Caco-2 (cell line): ENCODE measurements at regions not wholly inside any gene's neighbourhood (a gene's known extent, or its start where the extent isn't known, plus 50 kb on each side); places are given as distances from the start of the nearest gene placed in this dataset.

ENCODE experiments used
- BruUV-seq: library from RNA; stranded (reverse); fragments of 400-500 nt; replicated peaks from 2 replicates; lab custom pipeline; 2021; lab: Mats Ljungman, UMichigan
- CTCF ChIA-PET: fragments of 300-600 bp; sonication (Branson Sonifier 250); formaldehyde crosslinking; loops from one replicate; lab custom pipeline; 2022; ENCODE audit warnings: antibody characterized with exemption; lab: Charles Lee
- POLR2A ChIA-PET: fragments of 300-600 bp; sonication (Branson Sonifier 250); formaldehyde crosslinking; loops from one replicate; lab custom pipeline; 2022; ENCODE audit warnings: antibody characterized with exemption; lab: Charles Lee
- DNase-seq, 2 experiments: peaks; one replicate each; pipeline versions ENCODE4 v3.0.0 to v3.0.0-alpha.2; 2020 to 2022
- H3K27me3 ChIP-seq: replicated peaks from 2 replicates; pipeline ENCODE4 v1.6.0; 2011; ENCODE audit warnings: low read length; ENCODE audit not compliant: control insufficient read depth, insufficient read depth
- H3K36me3 ChIP-seq: 2 replicates; pipeline ENCODE4 v1.5.1; 2011; ENCODE audit warnings: low read length; ENCODE audit not compliant: control insufficient read depth, insufficient read depth
- H3K4me1 ChIP-seq: fragments of 250-450 bp; sonication (Bioruptor Pico); 2 replicates; pipeline ENCODE4 v1.5.1; 2020; ENCODE audit warnings: mild to moderate bottlenecking
- H3K4me3 ChIP-seq: 2 replicates; pipeline ENCODE4 v1.5.1; 2011; ENCODE audit warnings: low read depth, mild to moderate bottlenecking, control low read depth, low read length
- H3K9me3 ChIP-seq: fragments of 250-450 bp; sonication (Bioruptor Pico); 2 replicates; pipeline ENCODE4 v1.5.1; 2020; ENCODE audit warnings: mild to moderate bottlenecking, moderate library complexity
- H3K27ac Mint-ChIP-seq: one replicate; pipeline ENCODE4 v1.8.0; 2022; ENCODE audit warnings: mixed read lengths; ENCODE audit not compliant: unreplicated experiment
- H3K27me3 Mint-ChIP-seq: one replicate; pipeline ENCODE4 v1.8.0; 2022; ENCODE audit warnings: mixed read lengths; ENCODE audit not compliant: insufficient read depth, unreplicated experiment
- H3K36me3 Mint-ChIP-seq: one replicate; pipeline ENCODE4 v1.8.0; 2022; ENCODE audit warnings: mild to moderate bottlenecking, mixed read lengths; ENCODE audit not compliant: insufficient read depth, unreplicated experiment
- H3K4me1 Mint-ChIP-seq: one replicate; pipeline ENCODE4 v1.8.0; 2022; ENCODE audit warnings: low read depth, mixed read lengths; ENCODE audit not compliant: unreplicated experiment
- H3K4me3 Mint-ChIP-seq: one replicate; pipeline ENCODE4 v1.8.0; 2022; ENCODE audit warnings: mild to moderate bottlenecking, moderate library complexity, mixed read lengths; ENCODE audit not compliant: unreplicated experiment
- H3K9me3 Mint-ChIP-seq: one replicate; pipeline ENCODE4 v1.8.0; 2022; ENCODE audit warnings: mixed read lengths; ENCODE audit not compliant: unreplicated experiment
- CTCF ChIP-seq, 2 experiments: fragments of 200-600 bp in 1 of 2; IDR thresholded peaks; 1 replicate in 1 of 2; 2 replicates in 1 of 2; pipeline versions ENCODE4 v1.5.1 to v1.8.0; 2011 to 2022; ENCODE audit warnings: antibody characterized with exemption in 1 of 2, control low read depth in 1 of 2, inconsistent platforms in 1 of 2, low read depth in 1 of 2, low read length in 1 of 2, mild to moderate bottlenecking in 1 of 2, moderate library complexity in 1 of 2; ENCODE audit not compliant: insufficient read depth in 1 of 2, severe bottlenecking in 1 of 2, unreplicated experiment in 1 of 2
- intact Hi-C: fragments of 100-400 bp; cut with micrococcal nuclease; formaldehyde crosslinking; loops from one replicate; pipeline ENCODE4 v1.10.0; 2022; ENCODE audit not compliant: unreplicated experiment

- H3K4me1 Mint-ChIP-seq, result peaks cover 6% of the 10 kb centered on the region
- ChIA-PET POLR2A (no interaction called here), CTCF (no interaction called here)
- no peaks in the 10 kb centered on the region for H3K27me3 ChIP-seq
- intact Hi-C loops, result no loop called here
- BruUV-seq, result no TSS peak
- peaks cover 3% of the 10 kb centered on the region for H3K27me3 Mint-ChIP-seq
- no peaks in the 10 kb centered on the region for H3K9me3 ChIP-seq
- TF ChIP-seq CTCF (IDR thresholded peaks at IDR 0.05; ENCODE audit: insufficient read depth in 1 of 2, low read depth in 1 of 2, low read length in 1 of 2, severe bottlenecking in 1 of 2, unreplicated experiment in 1 of 2), result no peak
- no peak overlapping the region for H3K4me3 Mint-ChIP-seq
- no peaks in the 10 kb centered on the region for H3K36me3 ChIP-seq
- H3K4me3 ChIP-seq, result no peak overlapping the region
- DNase-seq, result no peak
- H3K4me1 ChIP-seq, result no peaks in the 10 kb centered on the region
- H3K9me3 Mint-ChIP-seq, result peaks cover under 1% of the 10 kb centered on the region
- H3K36me3 Mint-ChIP-seq, result no peaks in the 10 kb centered on the region
- no peak overlapping the region for H3K27ac Mint-ChIP-seq
These were observed 88.6 kb upstream of the CDYL start for GRCh38 chr6:4687656-4687988.

- Mint-ChIP-seq H3K9me3 (no peaks in the 10 kb centered on the region), H3K27me3 (peaks cover 3% of the 10 kb centered on the region), H3K4me1 (no peaks in the 10 kb centered on the region), H3K36me3 (no peaks in the 10 kb centered on the region), H3K27ac (no peak overlapping the region), H3K4me3 (no peak overlapping the region)
- no TSS peak for BruUV-seq
- Histone ChIP-seq H3K27me3 (no peaks in the 10 kb centered on the region), H3K4me1 (no peaks in the 10 kb centered on the region), H3K4me3 (no peak overlapping the region), H3K9me3 (no peaks in the 10 kb centered on the region), H3K36me3 (no peaks in the 10 kb centered on the region)
- no peak for TF ChIP-seq CTCF (IDR thresholded peaks at IDR 0.05; ENCODE audit: insufficient read depth in 1 of 2, low read depth in 1 of 2, low read length in 1 of 2, severe bottlenecking in 1 of 2, unreplicated experiment in 1 of 2)
- CTCF ChIA-PET, result no interaction called here
- intact Hi-C loops, result no loop called here
- POLR2A ChIA-PET, result no interaction called here
- DNase-seq, result no peak
These were observed 93.6 kb upstream of the CDYL start for GRCh38 chr6:4682431-4683097.

DNA sequence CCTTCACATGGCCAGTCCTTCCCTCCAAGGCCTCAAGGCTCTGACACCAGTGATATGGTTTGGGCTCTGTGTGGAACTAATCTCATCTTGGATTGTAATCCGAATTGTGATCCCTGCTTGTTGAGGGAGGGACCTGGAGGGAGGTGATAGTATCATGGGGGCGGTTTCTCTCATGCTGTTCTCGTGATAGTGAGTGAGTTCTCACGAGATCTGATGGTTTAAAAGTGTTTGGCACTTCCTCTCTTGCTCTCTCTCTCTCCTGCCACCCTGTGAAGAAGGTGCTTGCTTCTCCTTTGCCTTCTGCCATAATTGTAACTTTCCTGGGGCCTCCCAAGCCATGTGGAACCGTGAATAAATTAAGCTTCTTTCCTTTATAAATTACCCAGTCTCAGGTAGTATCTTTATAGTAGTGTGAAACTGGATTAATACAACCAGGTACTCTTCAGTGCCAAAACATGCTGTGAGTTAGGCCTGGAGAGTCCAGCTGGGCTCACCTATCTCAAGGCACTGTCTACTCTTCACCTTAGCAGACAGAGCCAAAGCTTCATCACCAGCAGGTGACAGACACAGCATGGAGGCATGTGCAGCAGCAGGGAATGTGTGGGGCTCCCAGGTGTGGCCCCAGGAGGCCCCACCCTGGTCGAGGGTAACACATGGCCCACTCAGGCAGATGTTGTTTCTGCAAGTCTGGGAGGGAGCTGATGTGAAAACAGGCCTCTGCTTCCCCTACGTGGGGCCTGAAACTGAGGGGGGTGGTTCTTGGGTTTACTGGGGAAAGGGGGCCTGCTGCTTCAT lies 97.5 kb upstream of the CDYL start:
- Mint-ChIP-seq H3K27me3 (peaks cover 3% of the 10 kb centered on the region), H3K36me3 (no peaks in the 10 kb centered on the region), H3K9me3 (no peaks in the 10 kb centered on the region), H3K4me1 (no peaks in the 10 kb centered on the region), H3K4me3 (no peak overlapping the region), H3K27ac (no peak overlapping the region)
- no TSS peak for BruUV-seq
- Histone ChIP-seq H3K36me3 (no peaks in the 10 kb centered on the region), H3K4me1 (no peaks in the 10 kb centered on the region), H3K27me3 (no peaks in the 10 kb centered on the region), H3K4me3 (no peak overlapping the region), H3K9me3 (no peaks in the 10 kb centered on the region)
- CTCF ChIA-PET, result no interaction called here
- no peak for DNase-seq
- TF ChIP-seq CTCF (IDR thresholded peaks at IDR 0.05; ENCODE audit: insufficient read depth in 1 of 2, low read depth in 1 of 2, low read length in 1 of 2, severe bottlenecking in 1 of 2, unreplicated experiment in 1 of 2), result no peak
- POLR2A ChIA-PET, result no interaction called here
- intact Hi-C loops, result no loop called here
